ENCODE measurements at regions not wholly inside any gene's neighbourhood (a gene's known extent, or its start where the extent isn't known, plus 50 kb on each side); places are given as distances from the start of the nearest gene placed in this dataset.
"Not testable (repeated sequence)": the region's sequence is repeated elsewhere in the genome, so short reads cannot be mapped to it uniquely, and the experiment has no call there.

- WGBS (ENCODE audit: extremely low coverage, insufficient coverage, insufficient read length) = no CpG with 5 or more reads among the region's 7 CpGs
- Histone ChIP-seq H4K12ac (ENCODE audit: low read depth, low read length) (no peak overlapping the region), H3K18ac (ENCODE audit: low read length) (no peak overlapping the region), H3K79me2 (ENCODE audit: control insufficient read depth, insufficient read depth, low read length, poor library complexity) (peaks cover 2% of the 10 kb centered on the region), H2BK120ac (ENCODE audit: insufficient read depth, low read length, poor library complexity) (no peak overlapping the region), H3K79me1 (ENCODE audit: low read length) (peaks cover 21% of the 10 kb centered on the region), H4K91ac (ENCODE audit: low read depth, low read length) (no peak overlapping the region), H4K8ac (ENCODE audit: low read depth, low read length) (no peak overlapping the region), H3K9me3 (ENCODE audit: insufficient read depth, low read depth, low read length) (peaks cover 17% of the 10 kb centered on the region), H3K27ac (ENCODE audit: low read depth, low read length) (no peak overlapping the region), H2BK5ac (ENCODE audit: low read depth, low read length, poor library complexity) (no peak overlapping the region), H2BK12ac (ENCODE audit: low read length) (no peak overlapping the region), H3K23ac (ENCODE audit: low read length) (no peak overlapping the region), H3K4me1 (ENCODE audit: control insufficient read depth in 1 of 2, insufficient read depth in 2 of 2, low read length in 2 of 2) (peaks cover 14 to 17% of the 10 kb centered on the region in 2 experiments), H3K4me3 (ENCODE audit: low read depth, low read length) (no peak overlapping the region), H3K4me2 (ENCODE audit: low read length) (no peak overlapping the region), H3K14ac (ENCODE audit: low read length) (no peak overlapping the region), H3K9ac (ENCODE audit: low read length) (no peak overlapping the region), H2AFZ (ENCODE audit: insufficient read depth, low read length, poor library complexity) (peak overlapping the region; percentile 59), H3K27me3 (ENCODE audit: insufficient read depth, low read length) (no peaks in the 10 kb centered on the region), H3K36me3 (ENCODE audit: control insufficient read depth in 1 of 2, insufficient read depth in 2 of 2, low read length in 2 of 2) (no peaks in the 10 kb centered on the region), H3K4ac (ENCODE audit: low read depth, low read length) (no peak overlapping the region), H2AK5ac (ENCODE audit: low read length) (no peak overlapping the region)
- no peak for DNase-seq
Observed at GRCh38 chr2:240259924-240260529, 119.6 kb upstream of the OTOS start.

GRCh38 chr2:240260664-240261063, 120.2 kb upstream of the OTOS start:
- Histone ChIP-seq H4K12ac (ENCODE audit: low read depth, low read length) (no peak overlapping the region), H3K14ac (ENCODE audit: low read length) (no peak overlapping the region), H3K36me3 (ENCODE audit: control insufficient read depth in 1 of 2, insufficient read depth in 2 of 2, low read length in 2 of 2) (no peaks in the 10 kb centered on the region), H3K4me2 (ENCODE audit: low read length) (no peak overlapping the region), H3K23ac (ENCODE audit: low read length) (no peak overlapping the region), H2AFZ (ENCODE audit: insufficient read depth, low read length, poor library complexity) (no peak overlapping the region), H3K27me3 (ENCODE audit: insufficient read depth, low read length) (no peaks in the 10 kb centered on the region), H2AK5ac (ENCODE audit: low read length) (no peak overlapping the region), H4K8ac (ENCODE audit: low read depth, low read length) (no peak overlapping the region), H3K79me2 (ENCODE audit: control insufficient read depth, insufficient read depth, low read length, poor library complexity) (peaks cover 2% of the 10 kb centered on the region), H4K91ac (ENCODE audit: low read depth, low read length) (no peak overlapping the region), H2BK120ac (ENCODE audit: insufficient read depth, low read length, poor library complexity) (no peak overlapping the region), H3K9ac (ENCODE audit: low read length) (no peak overlapping the region), H2BK5ac (ENCODE audit: low read depth, low read length, poor library complexity) (no peak overlapping the region), H3K18ac (ENCODE audit: low read length) (no peak overlapping the region), H3K9me3 (ENCODE audit: insufficient read depth, low read depth, low read length) (peaks cover 17% of the 10 kb centered on the region), H3K4me3 (ENCODE audit: low read depth, low read length) (no peak overlapping the region), H3K27ac (ENCODE audit: low read depth, low read length) (no peak overlapping the region), H3K4ac (ENCODE audit: low read depth, low read length) (no peak overlapping the region), H2BK12ac (ENCODE audit: low read length) (no peak overlapping the region), H3K79me1 (ENCODE audit: low read length) (peaks cover 16% of the 10 kb centered on the region), H3K4me1 (ENCODE audit: control insufficient read depth in 1 of 2, insufficient read depth in 2 of 2, low read length in 2 of 2) (peaks cover 9 to 11% of the 10 kb centered on the region in 2 experiments)
- no peak for DNase-seq
- no CpG with 5 or more reads among the region's 4 CpGs for WGBS (ENCODE audit: extremely low coverage, insufficient coverage, insufficient read length)

GRCh38 chr2:240262578-240262977, 122.1 kb upstream of the OTOS start:
- peaks cover 13% of the 10 kb centered on the region for H3K9me3 ChIP-seq (ENCODE audit: insufficient read depth, low read depth, low read length)
- H3K79me2 ChIP-seq (ENCODE audit: control insufficient read depth, insufficient read depth, low read length, poor library complexity); DNase-seq; H3K4me1 ChIP-seq (ENCODE audit: control insufficient read depth in 1 of 2, insufficient read depth in 2 of 2, low read length in 2 of 2); H3K36me3 ChIP-seq (ENCODE audit: control insufficient read depth in 1 of 2, insufficient read depth in 2 of 2, low read length in 2 of 2); H4K91ac ChIP-seq (ENCODE audit: low read depth, low read length); H3K27ac ChIP-seq (ENCODE audit: low read depth, low read length); H3K4ac ChIP-seq (ENCODE audit: low read depth, low read length); H2BK12ac ChIP-seq (ENCODE audit: low read length); H2BK5ac ChIP-seq (ENCODE audit: low read depth, low read length, poor library complexity); H4K8ac ChIP-seq (ENCODE audit: low read depth, low read length); H4K12ac ChIP-seq (ENCODE audit: low read depth, low read length); H3K23ac ChIP-seq (ENCODE audit: low read length); H2AK5ac ChIP-seq (ENCODE audit: low read length); H3K9ac ChIP-seq (ENCODE audit: low read length); H3K4me3 ChIP-seq (ENCODE audit: low read depth, low read length); H2BK120ac ChIP-seq (ENCODE audit: insufficient read depth, low read length, poor library complexity); H3K27me3 ChIP-seq (ENCODE audit: insufficient read depth, low read length); H3K4me2 ChIP-seq (ENCODE audit: low read length); H3K14ac ChIP-seq (ENCODE audit: low read length); H2AFZ ChIP-seq (ENCODE audit: insufficient read depth, low read length, poor library complexity); H3K18ac ChIP-seq (ENCODE audit: low read length); H3K79me1 ChIP-seq (ENCODE audit: low read length): not testable (repeated sequence)
- WGBS (ENCODE audit: extremely low coverage, insufficient coverage, insufficient read length) = no CpG with 5 or more reads among the region's 1 CpG

- DNase-seq = no peak
- no peak overlapping the region for H3K4me2 ChIP-seq (ENCODE audit: low read length)
- no peak overlapping the region for H2AK5ac ChIP-seq (ENCODE audit: low read length)
- no peak overlapping the region for H2AFZ ChIP-seq (ENCODE audit: insufficient read depth, low read length, poor library complexity)
- H3K18ac ChIP-seq (ENCODE audit: low read length) = no peak overlapping the region
- H4K8ac ChIP-seq (ENCODE audit: low read depth, low read length) = no peak overlapping the region
- H3K9ac ChIP-seq (ENCODE audit: low read length) = peak overlapping the region; percentile 12
- no peaks in the 10 kb centered on the region for H3K79me1 ChIP-seq (ENCODE audit: low read length)
- no peak overlapping the region for H3K4ac ChIP-seq (ENCODE audit: low read depth, low read length)
- H3K36me3 ChIP-seq (ENCODE audit: control insufficient read depth in 1 of 2, insufficient read depth in 2 of 2, low read length in 2 of 2) = no peaks in the 10 kb centered on the region
- no CpG with 5 or more reads among the region's 3 CpGs for WGBS (ENCODE audit: extremely low coverage, insufficient coverage, insufficient read length)
- no peak overlapping the region for H4K12ac ChIP-seq (ENCODE audit: low read depth, low read length)
- H3K4me3 ChIP-seq (ENCODE audit: low read depth, low read length) = no peak overlapping the region
- H4K91ac ChIP-seq (ENCODE audit: low read depth, low read length) = no peak overlapping the region
- no peak overlapping the region for H2BK5ac ChIP-seq (ENCODE audit: low read depth, low read length, poor library complexity)
- no peak overlapping the region for H3K27ac ChIP-seq (ENCODE audit: low read depth, low read length)
- H3K4me1 ChIP-seq (ENCODE audit: control insufficient read depth in 1 of 2, insufficient read depth in 2 of 2, low read length in 2 of 2) = no peaks in the 10 kb centered on the region
- peaks cover 9% of the 10 kb centered on the region for H3K9me3 ChIP-seq (ENCODE audit: insufficient read depth, low read depth, low read length)
- H3K14ac ChIP-seq (ENCODE audit: low read length) = no peak overlapping the region
- H3K23ac ChIP-seq (ENCODE audit: low read length) = no peak overlapping the region
- no peaks in the 10 kb centered on the region for H3K79me2 ChIP-seq (ENCODE audit: control insufficient read depth, insufficient read depth, low read length, poor library complexity)
- no peak overlapping the region for H2BK12ac ChIP-seq (ENCODE audit: low read length)
- no peaks in the 10 kb centered on the region for H3K27me3 ChIP-seq (ENCODE audit: insufficient read depth, low read length)
- no peak overlapping the region for H2BK120ac ChIP-seq (ENCODE audit: insufficient read depth, low read length, poor library complexity)
Observed at GRCh38 chr2:240269380-240269779, 128.9 kb upstream of the OTOS start.
